Fibroblast of skin of left quadriceps (primary cell): ENCODE measurements at regions not wholly inside any gene's neighbourhood (a gene's known extent, or its start where the extent isn't known, plus 50 kb on each side); places are given as distances from the start of the nearest gene placed in this dataset.

ENCODE experiments used
- DNase-seq, 2 experiments: peaks; one replicate each; pipeline ENCODE4 v3.0.0-alpha.2; 2013; ENCODE audit warnings: low read depth in 2 of 2

GRCh38 chr6:14254505-14254904, 136.9 kb downstream of the CD83 start:
- DNase-seq: no peak

GRCh38 chr6:14255916-14256315, 138.3 kb downstream of the CD83 start:
- no peak for DNase-seq

GRCh38 chr6:14258117-14258516, 140.5 kb downstream of the CD83 start:
- no peak for DNase-seq

GRCh38 chr6:14258695-14259593, 141.4 kb downstream of the CD83 start:
- DNase-seq: no peak

- DNase-seq: no peak
Observed at GRCh38 chr6:14259594-14260152, 142.1 kb downstream of the CD83 start.

GRCh38 chr6:14260839-14261238, 143.3 kb downstream of the CD83 start:
- DNase-seq: no peak

- no peak for DNase-seq
Observed at GRCh38 chr6:14263881-14264424, 146.4 kb downstream of the CD83 start.

GRCh38 chr6:14265049-14266021, 147.8 kb downstream of the CD83 start:
- no peak for DNase-seq

GRCh38 chr6:14266266-14266665, 148.7 kb downstream of the CD83 start:
- no peak for DNase-seq

GRCh38 chr6:14267885-14268660, 150.5 kb downstream of the CD83 start:
- no peak for DNase-seq

- DNase-seq: no peak
Observed at GRCh38 chr6:14269436-14269835, 151.9 kb downstream of the CD83 start.

GRCh38 chr6:14270142-14270893, 152.7 kb downstream of the CD83 start:
- DNase-seq: no peak

GRCh38 chr6:14270925-14271788, 153.6 kb downstream of the CD83 start:
- no peak for DNase-seq

- DNase-seq: no peak
Observed at GRCh38 chr6:14271789-14272736, 154.5 kb downstream of the CD83 start.

GRCh38 chr6:14272737-14273085, 155.1 kb downstream of the CD83 start:
- no peak for DNase-seq

GRCh38 chr6:14273191-14273590, 155.6 kb downstream of the CD83 start:
- DNase-seq: no peak

- no peak for DNase-seq
Observed at GRCh38 chr6:14274016-14274415, 156.4 kb downstream of the CD83 start.
